GM18502 (cell line): ENCODE measurements at regions not wholly inside any gene's neighbourhood (a gene's known extent, or its start where the extent isn't known, plus 50 kb on each side); places are given as distances from the start of the nearest gene placed in this dataset.

Experiments used
- ATAC-seq: cut with Tn5 transposase; IDR thresholded peaks from one replicate; pipeline ENCODE4 v1.9.1; 2021; ENCODE audit warnings: mild to moderate bottlenecking; ENCODE audit not compliant: unreplicated experiment, poor library complexity

DNA sequence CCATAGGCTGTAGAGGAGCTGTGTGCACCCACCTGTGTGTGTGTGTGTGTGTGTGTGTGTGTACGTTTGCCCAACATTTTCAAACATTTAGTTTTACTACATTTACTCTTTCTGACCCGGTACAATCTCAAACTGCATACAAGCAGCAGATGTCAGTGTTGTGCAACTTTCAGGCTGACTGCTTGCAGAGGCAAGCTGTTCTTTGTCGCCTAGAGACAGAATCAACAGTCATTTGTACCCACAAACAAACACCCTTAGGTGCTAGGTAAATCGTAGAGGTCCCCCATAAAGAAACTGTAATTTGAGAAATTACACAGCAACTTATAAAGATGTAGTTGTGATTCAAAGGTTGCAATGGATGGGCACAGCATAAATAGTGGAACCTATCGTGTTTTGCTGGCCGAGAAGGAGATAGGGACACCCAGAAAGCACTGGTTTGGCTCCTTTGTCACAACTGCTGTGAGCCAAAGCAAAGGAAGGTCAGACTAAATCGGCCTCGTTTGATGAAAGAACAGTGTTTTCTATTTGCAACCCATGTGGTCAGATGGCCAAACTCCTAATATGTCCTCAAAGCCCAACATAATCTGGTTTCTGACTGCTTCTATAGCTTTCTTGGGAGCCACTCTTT lies 478.4 kb downstream of the TOX3 start:
- no peak for ATAC-seq

DNA sequence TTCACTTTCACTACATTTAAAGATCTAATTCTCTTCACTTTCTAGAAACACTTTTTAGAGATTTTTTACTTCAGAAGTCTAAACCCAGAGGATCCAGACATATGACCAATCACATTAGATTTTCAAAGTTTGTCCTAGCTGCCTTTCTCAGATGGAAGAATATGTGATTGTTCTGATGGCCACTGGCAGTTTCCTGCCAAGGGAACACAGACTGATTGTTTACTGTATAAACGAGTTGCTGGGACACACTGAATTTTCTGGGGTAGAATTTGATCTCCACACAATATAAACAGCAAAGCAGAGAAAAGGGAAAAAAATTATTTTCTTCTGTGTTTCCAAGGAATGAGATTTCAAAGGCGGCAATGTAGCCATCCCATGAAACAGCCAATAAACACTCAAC lies 480.0 kb downstream of the TOX3 start:
- no peak for ATAC-seq

DNA sequence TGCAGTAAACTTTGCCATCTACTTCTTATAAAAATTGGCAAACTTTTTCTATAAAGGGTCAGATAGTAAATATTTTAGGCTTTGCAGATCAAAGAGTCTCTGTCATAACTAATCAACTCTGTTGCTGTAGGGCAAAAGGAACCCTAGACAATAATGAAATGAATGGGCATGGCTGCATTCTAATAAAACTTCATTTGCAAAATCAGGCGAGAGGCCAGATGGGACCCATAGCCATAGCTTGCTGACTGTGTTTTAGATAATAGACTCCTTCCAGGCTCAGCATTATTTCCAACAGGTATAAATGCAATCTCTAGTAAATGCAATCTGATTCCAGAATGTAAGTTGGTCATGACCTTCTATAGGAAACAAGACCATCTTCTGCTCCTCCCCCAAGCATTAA lies 490.7 kb downstream of the TOX3 start:
- ATAC-seq, result no peak

DNA sequence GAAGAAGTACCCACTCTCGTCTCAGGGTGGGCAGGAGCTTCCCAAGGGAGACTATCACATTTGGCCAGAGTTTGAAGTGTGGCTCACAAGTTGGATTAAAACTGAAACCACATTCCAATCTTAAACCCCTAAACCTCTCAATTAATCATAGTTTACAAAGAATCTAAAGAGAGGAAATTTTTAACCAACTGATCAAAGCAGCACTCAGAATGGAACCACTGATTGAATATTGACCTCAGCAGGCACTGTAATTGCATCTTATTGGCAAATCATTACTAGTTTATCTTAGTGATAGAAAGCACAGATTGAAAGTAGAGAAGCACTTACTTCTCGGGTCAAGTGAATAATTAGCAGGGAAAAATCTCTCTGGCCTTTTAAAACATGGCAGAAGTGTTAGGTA lies 491.6 kb downstream of the TOX3 start:
- no peak for ATAC-seq

DNA sequence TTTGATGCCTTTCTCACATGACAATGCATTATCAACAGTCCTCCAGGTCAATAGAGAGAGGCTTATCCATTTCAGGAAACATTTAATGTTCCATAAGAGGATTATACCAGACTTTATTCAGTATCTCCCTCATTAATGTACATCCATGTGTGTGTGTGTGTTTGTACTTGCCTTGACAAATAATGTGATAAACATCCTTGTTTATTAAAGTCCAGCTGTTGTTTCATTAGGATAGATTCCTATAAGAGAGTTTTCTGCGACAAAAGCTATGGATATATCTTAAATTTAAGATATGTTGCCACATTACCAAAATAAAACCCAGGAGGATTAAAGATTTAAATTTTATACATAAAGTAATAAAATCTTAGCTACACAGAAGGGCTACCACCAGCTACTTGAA lies 492.6 kb downstream of the TOX3 start:
- ATAC-seq, result no peak

DNA sequence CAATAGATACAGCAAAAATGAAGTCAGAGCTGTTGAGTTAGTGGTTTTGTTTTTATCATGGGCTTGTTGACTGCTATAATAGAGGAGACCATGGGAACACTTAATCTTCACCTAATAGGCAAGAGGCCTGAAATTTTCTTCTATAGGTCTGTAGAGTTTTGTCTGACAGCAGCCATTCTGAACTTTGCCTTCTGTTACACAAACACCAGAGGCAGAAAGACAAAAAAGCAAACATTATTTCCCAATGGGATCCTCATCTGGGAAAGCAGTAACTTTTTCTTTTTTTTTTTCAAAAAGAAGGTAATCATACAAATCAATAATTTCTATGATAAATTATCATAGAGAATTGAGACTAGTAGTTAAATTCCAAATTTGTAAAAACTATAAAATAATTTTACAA lies 494.1 kb downstream of the TOX3 start:
- no peak for ATAC-seq

DNA sequence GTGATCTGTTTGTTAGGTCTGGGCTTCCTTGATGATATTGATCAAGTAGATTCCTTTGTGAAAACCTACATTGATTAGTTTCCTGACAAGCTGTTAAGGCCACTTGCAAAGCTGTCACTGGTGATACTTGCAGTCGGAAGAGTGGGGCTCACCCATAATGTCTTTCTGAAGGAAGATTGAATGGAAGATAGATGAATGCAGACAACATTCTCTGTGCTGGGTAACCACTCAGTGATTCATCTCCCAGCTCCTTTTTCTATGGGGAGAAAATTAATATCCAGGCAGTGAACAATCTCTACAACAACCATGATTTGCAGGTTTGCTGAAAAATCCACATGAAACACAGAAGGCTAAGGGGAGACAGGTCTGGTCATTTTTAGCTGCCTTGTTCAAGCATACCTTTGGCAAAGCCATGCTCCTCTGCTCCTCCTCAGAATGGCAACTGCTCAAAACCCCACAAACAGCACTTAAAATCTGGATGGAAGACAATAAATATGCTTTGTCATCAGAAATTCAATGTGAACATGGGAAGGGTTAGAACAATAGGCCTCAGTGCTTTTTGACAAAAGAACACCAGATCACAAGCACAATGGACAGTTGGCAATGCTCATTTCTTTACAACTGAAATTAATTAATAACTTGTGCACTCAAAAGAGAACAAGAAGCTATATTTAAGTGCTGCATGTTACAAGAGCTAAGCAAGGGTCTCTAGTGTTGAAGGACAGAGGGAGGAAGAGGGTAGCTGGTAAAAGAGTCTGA lies 495.4 kb downstream of the TOX3 start:
- no peak for ATAC-seq

DNA sequence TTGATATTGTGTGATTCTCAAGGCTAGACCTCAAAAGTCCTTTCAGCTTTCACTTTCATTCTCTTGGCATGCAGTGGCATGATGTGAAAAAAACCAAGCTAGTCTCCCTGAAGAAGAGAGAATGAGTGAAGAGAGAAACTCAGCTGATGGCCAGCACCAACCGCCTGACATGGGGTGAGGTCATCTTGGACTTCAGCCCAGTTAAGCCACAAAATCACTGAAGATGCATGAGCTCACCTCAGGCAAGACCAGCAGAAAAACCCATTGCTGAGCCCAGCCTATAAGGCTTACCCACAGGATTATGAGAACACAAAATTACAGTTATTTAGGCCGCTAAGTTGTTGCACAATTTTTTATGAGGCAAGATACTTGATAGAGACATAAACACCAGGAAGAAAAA lies 496.5 kb downstream of the TOX3 start:
- ATAC-seq, result no peak

DNA sequence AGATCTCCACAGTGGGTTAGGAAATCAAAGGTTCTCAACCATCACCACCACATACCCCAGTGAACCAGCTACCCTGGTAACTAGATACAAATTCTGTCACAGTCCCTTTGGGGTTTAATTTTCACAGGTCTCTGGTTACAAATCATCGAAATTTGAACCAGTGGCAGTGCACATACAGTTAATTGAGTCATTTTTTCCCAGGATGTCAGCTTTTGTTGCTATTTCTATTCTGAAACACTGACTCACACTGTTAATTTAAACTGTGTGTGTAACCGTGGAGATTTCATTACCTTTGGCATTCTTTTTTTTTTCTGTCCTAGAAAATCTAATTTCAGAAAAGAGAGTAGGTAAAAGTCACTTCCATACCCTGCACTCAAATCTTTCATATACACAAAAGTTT lies 511.5 kb downstream of the TOX3 start:
- ATAC-seq, result no peak

DNA sequence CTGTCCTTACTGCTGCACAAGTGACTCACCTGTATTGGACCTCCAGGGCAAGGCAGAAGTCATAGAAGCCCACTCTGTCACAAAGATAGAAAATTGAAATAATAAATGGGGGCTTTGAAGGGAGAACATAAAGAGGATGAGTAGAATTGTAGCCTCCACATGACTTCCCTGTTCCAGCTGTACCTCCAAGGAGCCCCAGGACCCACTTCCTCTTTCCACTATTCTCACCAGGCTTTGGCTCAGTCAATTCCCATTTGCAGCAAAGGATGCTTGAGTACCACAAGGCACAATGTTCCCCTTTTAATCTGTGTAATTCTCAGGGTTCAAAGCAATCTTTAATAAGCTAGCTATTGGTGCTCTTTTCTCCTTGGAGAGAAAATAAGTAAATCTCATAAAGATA lies 512.1 kb downstream of the TOX3 start:
- ATAC-seq, result no peak

DNA sequence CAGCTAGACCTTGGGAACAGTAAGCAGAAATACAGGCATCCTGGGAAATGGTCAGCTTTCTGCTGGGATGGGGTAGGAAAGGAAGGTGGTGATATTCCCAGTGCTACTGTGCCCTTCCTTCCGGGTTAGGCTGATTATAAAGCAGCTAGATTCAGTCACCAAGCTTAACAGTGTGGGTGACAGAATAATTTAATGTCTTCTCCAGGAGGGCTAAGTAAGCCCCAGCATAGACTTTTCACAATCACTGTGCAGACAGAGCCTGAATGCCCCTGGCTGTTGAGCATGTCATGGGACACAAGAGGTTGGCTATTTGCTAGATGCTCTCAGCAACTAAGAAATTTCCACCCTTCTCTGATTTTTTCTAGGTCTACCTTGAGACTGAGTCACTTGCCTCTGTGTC lies 513.0 kb downstream of the TOX3 start:
- ATAC-seq, result no peak

DNA sequence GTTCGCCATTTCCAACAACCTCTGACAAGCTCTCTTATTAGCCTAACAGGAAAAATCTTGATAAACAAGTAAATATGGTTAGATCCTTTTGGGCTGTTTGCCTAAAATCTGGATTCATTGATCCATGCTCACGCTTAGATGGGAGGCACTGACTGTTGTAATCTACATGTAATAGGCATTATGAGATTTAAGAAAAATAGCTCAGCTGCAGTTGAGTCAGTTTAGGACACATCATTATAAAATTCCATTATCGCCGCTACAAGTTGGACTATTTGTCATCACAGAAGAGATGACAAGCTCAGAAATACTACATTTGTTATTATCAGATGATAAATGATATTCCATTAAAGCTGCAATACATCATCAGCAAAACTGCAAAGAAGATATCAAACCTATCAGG lies 524.0 kb downstream of the TOX3 start:
- ATAC-seq, result no peak

DNA sequence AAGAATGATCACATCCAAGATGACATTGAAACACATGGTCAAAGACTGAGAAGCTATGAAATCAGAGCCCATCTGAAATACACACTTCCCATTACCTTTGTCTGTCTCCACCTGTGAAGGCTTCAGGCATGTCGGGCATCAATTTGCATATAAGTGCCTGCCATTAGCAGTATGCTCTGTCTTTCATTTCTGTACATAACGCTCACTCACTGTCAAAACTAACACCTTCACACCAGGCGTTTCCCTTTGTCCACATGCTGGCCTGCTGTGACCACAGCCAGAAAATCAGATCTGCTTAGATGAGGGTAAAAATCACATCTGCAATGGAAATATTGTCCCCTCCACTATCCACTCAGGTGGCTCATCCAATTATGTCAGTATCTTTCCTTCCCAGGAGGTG lies 524.8 kb downstream of the TOX3 start:
- ATAC-seq, result no peak

DNA sequence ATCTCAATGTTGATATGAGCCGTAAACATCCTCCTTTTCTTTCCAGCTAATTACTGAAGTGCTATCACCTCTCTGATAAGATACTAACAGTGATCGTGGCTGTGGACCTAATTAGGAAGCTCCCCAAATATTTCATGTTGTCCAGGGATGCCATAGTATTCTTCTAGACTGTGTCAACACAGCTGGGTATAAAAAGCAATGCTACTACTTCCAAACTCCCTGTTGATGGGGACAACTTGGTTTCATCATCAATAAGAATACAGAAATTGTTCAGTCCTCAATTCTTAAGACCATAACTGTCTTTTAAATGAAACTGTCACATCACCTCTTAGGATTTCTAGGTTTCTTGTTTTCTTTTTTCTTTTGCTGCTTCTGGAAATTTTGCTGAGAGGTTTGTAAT lies 530.6 kb downstream of the TOX3 start:
- no peak for ATAC-seq

DNA sequence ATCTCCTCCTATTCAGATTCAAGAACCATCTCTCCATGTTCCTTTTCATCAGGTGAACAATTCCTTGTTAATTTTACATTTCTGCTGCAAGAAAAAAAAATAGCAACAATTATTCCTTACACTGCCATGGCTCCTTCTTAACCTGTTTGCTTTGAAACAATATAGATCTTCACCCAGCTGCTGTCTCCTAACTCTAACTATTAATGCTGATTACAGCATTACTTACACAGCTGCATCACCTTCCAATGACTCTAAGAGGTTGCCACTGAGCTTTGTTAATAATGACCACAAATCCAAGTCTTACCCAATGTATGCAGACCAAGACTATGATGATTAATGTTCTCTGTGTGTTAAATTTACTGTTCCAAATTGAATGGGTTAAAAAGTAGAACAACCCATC lies 541.4 kb downstream of the TOX3 start:
- no peak for ATAC-seq

DNA sequence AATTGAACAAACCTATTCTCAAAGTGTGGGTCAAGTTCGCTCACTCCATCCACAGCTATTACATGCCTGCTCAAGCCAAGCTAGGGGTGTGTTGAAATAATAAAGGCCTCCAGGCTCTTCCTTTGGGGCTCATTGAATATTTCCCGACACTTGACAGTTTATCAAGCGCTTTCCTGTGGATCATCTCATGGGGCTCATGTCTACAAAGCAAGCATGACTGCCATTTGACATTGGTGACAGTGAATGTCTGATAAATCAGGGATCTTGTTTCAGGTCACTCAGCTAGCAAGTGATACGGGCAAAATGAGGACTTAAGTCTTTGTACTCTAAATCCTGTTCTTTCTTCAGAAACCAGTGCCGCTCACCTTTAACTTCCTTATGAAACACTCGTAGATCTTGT lies 542.6 kb downstream of the TOX3 start:
- no peak for ATAC-seq

DNA sequence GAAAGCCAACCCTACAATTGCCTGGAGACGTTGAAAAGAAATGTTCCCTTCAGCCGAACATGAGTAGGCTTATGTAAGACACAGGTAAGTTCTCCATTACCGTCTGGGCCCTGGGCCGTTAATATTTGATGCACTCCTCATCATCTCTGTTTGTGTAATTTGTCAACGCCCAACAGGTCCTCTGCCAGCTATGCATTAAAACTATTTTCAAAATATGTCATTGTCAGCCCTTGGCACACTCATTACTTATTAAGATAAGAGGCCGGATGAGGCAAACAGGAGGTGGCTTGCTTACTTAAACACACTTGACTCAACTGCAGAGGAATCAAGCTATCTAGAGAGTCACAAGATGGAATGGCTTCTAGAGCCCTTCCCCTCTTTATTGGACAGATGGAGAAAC lies 544.9 kb downstream of the TOX3 start:
- no peak for ATAC-seq

DNA sequence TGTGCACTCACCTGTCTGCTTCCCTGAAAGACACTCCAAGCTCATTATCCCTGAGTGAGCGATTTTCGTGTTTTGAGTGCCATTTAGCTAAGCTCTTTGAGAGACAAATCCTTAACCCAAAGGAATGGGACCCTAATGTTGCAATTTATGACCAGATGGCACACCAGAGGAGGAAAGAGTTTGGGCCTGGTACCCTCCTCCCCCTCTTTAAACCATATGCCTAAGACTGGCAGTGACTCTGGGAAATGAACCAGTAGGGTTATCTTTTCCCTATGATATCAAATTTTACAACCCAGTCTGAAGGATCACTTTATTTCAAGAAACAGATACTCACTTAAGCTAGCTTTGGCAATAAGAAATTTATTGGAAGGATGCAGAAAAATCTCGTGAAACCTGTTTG lies 550.4 kb downstream of the TOX3 start:
- no peak for ATAC-seq

DNA sequence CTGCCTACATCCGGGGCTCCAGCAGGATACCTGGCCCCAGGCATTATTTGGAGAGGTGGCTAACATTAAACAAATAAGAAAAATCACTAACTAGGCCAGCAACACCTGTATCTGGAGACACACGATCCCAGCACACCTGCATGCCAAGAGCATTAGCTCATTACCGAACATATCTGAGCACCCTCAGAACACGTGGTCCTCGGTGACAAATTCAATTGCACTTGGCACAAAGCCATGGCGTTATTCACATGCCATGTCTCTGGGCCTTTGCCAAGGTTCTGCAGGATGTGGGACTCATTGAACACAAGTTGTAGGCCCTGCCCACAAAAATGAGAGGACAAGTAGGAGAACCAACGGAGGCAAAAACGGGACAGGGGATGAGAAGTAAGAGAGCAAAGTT lies 552.3 kb downstream of the TOX3 start:
- no peak for ATAC-seq

DNA sequence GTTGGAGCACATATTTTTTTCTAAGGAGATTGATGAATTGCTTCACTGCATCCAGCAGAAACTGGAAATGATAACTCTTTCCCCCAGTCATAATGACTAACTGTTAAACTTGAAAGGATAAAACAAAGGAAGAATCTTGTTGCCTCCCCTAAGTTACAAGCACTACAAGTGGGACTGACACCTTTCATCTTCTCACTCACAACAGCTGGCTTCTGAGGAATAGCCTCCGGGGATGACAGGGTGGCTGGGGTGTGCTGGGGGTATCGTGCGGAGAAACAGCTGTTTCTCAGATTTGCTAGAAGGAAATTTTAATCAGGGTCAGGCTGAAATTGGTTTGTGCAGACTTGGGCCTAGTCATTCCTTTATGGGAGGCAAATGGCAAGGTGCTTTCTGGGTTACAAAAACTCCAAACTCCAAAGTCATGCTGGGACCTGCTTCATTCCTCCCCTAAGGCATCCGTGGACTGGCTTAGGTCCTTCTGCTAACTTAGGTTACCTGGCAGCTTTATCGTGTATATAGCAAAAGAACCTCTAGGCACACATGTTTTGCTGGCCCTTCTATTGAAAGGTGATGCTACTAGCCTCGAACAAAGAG lies 557.2 kb downstream of the TOX3 start:
- no peak for ATAC-seq

DNA sequence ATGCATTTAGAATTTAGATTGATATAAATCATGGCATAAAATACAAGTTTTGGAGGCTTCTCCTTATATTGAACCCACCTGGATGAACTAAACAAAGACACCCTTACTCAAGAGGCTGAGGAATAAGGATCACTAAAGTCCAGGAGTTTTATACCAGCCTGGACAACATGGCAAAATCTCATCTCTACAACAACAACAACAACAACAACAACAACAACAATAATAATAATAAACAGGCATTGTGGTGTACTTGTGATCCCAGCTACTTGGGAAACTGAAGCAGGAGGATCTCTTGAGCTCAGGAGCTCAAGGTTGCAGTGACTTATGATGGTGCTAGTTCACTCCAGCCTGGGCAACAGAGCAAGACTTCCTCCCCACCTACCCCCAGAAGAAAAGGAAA lies 558.0 kb downstream of the TOX3 start:
- no peak for ATAC-seq

DNA sequence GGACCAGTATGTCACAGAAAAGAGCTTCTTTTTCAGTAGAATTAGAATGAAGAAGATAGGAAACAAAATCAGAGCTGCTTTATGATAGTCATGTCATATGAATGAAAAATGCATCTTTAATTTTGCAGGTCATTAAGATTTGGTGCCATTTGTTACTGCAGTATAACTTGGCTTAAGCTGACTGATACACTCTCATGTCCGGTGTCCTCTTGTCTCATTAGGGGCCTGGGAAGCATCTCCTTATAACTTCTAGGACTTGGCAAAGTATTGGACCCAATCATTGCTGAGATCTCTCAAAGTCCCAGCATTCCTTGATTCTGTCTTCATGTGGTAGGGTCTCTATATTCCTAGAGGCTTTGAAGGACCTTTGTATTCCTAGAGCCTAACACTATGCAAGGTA lies 559.4 kb downstream of the TOX3 start:
- ATAC-seq, result no peak
